NCI-H1105 treated with DMSO at 0.1 percent for 48 hours (cell line): ENCODE measurements at regions not wholly inside any gene's neighbourhood (a gene's known extent, or its start where the extent isn't known, plus 50 kb on each side); places are given as distances from the start of the nearest gene placed in this dataset.
"Not testable (repeated sequence)": the region's sequence is repeated elsewhere in the genome, so short reads cannot be mapped to it uniquely, and the experiment has no call there.

Source experiments
- DNase-seq: peaks from one replicate; lab custom pipeline; 2025; lab: John Stamatoyannopoulos, UW

DNA sequence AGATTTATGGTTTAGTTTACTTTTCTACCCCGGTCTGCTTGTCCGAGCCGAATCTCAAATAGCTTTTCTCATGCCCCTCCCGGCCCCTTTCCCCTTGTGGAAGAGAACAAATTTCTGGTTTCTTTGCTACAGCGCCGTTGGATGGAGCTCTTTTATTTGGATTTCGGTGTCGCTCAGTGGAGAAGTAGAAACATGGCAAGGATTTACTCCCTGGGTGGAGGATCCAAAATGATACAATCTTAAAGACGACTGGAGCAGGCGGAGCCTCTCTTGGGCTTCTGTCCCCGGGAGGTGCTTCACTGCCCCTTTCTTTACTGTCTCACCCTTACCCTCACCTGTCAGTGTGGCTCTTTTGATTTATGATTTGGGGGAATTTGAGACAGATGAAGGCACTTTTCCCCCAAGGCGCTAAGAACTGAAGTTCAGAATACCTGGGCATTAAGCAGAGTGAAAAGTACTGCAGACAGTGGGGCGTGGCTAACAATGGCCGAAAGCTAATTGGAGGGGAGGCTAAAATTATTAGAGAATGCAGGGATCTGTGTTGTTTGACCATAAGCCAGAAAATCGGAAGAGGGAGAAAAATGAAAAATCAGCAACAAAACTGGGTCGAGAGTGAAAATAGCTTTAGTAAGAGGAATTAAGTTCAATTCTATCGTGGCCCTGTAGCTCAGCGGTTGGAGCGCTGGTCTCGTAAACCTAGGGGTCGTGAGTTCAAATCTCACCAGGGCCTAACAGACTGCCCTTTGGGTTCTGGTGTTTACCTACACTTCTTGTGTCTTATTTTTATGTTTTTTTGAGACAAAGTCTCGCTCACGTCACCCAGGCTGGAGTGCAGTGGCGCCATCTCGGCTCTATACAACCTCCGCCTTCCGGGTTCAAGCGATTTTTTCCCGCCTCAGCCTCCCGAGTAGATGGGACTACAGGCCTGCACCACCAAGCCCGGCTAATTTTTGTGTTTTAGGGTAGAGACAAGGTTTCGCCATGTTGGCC is 145.1 kb upstream of the ZNF184 start:
- peak; percentile 51 for DNase-seq

DNA sequence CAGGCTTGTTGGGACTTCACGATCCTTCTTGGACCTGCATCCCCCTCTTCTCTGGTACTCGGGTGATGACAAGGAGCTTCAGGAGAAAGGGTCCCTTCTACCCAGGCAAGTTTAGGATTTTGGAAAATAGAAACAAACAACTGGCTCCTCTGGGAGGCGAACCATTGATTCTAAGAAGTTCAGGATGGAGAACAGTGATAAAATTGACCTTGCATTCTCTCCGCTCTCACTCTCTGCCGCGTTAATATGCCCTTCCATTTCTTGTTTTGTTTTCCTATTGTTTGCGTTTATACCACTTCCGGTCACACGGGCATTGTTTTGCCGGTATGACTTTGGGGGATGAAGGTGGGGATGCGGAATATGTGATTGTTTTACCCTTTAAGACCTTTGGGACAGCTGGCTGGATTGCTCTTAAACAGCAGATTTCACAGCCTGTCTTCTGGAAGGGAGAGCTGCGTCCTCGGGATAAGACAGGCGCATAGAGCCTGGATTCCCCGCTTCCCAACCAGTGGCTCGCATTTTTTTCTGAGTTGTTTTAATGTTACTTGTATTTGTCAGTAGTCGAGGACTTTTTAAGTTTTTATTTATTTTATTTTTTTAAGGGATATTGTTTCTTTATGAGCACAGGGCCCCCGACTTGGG is 144.3 kb upstream of the ZNF184 start:
- DNase-seq: peak; percentile 58

DNA sequence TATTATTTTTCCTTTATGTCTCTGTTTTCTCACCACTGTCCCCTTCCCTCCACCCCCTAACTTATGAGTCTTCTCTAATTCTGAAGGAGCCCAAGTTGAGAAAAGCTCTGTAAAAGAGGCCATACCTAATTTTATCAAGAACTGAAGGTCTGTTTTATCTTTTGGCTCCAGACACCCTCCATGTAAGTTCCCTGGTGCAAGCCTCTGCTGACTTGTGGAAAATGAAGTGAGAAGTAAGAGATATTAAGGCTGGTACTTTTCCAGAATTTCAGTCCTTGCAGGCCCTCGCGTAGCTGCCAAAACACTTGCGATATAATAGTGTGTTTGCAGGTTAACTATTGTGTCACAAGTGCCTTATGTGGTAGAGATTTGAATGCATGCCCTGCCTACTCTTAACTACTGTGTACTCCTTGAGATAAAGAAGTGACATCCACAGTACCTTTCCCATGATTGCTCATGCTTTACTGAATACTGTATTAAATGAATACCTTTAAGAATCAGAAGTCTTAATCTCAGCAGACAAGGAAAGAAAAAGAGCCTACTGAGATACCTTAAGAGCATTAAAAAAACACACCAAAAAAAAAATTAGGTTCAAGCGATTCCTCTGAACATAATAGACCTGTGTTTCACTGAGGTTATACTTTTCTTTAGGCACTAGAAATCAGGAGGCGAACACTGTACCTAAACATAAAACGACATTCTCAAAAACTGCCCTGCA is 143.6 kb upstream of the ZNF184 start:
- DNase-seq: peak; percentile 1

DNA sequence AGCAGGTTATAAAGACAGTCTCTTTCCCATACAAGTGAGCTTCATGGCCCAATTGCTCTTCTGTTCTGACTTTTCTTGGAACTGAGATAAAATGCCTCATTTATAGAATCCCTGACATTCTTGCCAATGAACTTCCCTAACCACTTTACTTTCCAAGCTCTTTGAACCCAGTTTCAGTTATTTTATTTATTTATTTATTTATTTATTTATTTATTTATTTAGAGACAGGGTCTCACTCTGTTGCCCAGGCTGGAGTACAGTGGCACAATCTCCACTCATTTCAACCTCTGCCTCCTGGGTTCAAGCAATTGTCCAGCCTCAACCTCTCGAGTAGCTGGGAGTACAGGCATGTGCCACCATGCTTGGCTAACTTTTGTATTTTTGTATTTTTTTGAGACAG is 138.5 kb upstream of the ZNF184 start:
- DNase-seq: no peak

DNA sequence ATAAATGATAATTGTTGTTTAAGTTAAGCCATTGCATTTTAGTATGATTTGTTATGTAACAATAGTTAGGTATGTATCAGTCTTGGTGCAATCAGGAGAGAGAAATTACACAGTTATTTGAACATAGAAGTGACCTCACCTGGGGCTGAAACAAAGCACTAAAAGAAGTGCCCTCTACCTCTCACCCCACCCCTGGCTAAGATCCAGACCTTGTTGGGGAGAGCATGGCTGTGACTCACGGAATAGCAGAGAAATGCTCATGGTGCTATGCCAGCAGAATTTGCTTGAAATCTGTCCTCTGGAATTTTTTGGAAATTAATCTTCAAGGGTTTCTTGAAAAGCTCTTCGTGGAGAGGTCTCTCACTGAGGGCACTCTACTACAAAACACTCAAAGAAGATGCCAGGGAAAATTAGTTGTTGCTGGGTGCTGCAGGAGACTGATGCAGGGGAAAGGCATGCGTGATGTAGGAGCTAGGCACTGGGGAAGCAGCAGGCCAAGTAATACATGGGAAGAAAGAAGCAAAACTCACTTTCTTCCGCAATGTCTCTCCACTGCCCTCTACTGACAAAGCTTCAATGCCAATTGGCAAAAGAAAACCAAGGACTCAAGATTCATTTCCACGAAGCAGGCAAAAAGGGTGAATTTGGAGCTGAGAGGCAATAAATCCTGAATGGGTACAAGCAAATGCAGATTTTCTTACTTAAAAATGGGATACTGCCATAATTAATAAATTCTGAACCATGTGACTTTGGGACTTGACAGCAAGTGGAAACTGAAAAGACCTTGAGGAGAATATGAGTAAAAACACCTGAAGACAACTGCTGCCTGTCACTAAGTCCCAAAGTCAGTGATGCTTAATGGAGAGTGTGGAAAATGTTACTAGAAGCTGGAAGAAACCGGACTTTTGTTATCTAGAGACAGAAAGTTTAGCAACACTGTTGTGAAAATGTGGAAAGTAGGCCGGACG is 136.3 kb upstream of the ZNF184 start:
- DNase-seq: peak; percentile 38

DNA sequence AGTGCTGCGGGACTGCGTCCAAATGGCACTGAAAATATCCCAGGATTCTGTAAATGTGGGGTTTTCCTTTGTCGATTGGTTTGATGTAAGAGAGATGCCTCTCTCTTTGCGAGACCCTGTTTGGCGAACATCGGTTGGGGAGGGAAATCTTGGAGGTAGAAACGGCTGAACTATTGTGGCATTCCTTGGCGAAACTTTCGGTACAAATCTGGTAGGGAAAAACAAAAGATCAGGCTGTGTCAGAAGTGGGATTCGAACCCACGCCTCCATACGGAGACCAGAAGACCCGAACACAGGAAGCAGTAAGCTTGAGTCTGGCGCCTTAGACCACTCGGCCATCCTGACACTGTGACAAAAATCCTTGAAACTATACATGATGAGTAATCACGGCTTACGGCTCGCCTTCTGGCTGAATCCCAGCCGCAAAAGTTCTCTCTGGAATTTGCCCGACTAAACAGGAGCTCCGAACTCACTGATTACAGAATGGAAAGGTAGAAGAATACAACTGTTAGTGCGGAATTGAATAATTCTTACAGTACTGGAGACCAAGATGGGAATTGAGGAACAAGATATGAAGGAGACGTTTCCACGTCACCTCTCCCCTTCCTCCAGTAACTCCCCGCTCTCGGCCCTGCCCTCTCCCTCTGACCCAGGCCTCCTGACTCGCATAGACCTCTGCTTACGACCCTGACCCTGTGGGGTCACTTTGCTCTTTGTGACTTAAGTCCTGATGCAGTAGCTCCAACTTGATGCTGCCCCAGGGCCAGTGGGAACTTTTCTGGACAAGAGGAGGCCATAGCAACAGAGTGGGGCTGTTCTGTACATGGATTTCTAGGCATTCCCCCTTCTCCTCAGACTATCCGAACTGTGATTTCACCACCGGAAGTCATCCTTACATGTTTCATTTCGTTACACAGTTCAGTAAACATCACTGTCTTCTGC is 132.8 kb upstream of the ZNF184 start:
- DNase-seq: no peak

DNA sequence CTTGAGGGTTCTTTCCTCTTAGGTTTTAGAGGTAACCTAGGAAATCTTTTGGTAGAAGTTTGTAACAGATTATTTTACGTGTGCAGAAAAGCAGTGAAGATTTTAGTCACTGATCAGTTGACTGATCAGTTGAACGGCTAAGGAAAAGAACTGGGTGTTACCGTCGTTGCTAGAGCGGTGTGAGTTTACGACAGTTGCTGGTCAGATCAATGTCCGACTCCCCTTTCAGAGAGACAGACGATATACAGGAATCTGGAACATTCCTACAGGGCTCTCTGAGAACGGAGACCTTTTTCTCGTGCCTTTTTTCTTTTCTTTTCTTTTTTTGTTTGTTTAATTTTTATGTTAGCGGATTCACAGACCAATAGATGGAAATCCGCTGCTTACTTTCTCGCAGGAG is 132.1 kb upstream of the ZNF184 start:
- DNase-seq: no peak

DNA sequence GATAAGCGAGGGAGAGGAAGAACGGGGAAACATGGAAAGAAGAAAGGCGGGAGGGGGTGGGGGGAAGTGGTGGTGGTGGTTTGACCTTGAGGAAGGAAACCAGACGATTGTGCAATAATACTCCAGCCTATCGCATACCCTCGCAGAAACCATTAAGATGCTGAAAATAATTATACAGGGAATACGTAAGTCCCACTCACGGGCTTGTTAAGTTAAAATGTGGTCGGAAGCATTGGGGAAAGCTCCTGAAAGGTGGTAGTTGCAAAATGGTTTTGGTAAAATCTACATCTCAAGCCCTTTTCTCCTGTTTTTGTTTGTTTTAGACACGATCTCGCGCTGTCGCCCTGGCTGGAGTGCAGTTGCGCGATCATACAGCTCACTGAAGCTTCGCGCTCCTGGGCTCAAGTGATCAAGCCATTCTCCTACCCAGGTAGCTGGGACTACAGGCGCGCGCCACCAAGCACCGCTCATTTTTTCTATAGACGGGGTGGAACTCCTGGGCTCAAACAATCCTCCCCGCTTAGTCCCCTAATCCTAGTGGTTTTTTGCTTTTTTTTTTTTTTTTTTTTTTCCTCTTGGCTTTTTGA is 128.9 kb upstream of the ZNF184 start:
- DNase-seq: peak; percentile 42

DNA sequence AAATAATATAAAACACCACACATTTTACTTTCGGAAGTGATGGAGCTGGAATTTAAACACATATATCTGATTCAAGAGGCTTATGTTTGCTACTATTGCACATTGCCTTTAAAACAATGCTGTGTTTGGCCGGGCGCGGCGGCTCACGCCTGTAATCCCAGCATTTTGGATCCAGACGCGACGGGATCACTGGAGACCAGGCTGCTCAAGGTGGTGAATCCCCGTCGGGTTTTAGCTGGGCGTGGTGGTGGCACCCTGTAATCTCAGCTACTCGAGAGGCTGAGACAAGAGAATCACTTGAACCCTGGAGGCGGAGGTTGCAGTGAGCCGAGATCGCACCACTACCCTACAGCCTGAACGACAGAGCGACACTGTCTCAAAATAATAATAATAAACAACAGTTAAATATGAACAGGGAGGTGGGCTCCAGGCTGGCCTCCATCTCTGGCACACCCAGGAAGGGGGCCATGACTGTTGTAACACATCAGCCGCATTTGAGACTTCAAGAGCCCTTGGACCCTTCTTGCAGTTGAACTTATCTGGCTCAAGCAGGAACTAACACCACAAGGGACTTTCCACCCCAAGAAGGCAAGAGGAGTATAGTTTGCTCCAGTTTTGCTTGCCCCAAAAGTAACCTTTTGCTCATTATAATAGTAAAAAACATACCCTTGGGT is 127.1 kb upstream of the ZNF184 start:
- no peak for DNase-seq

DNA sequence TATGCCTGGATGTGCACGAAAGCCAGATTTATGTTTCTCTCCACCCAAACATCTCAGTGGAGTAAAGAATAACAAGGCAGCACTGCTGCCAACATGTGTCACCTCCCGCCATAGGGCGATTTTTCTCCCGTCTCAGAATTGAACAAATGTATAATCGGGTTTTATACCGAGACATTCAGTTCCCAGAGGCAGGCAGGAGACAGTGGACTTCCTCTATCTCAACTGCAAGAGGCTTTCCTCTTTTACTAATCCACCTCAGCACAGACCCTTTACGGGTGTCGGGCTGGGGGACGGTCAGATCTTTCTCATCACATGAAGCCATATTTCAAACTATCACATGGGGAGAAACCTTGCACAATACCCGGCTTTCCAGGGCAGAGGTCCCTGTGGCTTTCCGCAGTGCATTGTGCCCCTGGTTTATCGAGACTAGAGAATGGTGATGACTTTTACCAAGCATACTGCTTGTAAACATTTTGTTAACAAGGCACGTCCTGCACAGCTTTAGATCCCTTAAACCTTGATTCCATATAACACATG is 124.2 kb upstream of the ZNF184 start:
- DNase-seq: not testable (repeated sequence)

DNA sequence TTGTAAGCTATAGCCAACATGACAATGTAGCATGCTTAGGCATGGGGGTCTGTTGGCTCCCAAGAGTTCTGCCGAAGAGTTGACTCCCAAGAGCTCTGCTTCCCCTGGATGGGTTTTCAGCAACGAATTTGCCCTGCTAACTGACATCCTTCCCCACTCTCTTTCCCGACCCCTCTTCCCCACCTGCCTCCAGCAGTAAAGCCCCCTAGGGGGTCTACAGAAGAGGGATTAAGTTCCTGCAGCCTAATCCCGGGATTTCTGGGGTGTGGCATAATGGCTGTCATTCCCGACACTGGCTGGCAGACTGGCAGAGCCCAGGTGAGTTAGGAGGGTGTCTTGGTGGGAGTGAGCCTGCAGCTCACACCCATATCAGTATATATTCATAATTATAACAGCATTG is 121.0 kb upstream of the ZNF184 start:
- no peak for DNase-seq

DNA sequence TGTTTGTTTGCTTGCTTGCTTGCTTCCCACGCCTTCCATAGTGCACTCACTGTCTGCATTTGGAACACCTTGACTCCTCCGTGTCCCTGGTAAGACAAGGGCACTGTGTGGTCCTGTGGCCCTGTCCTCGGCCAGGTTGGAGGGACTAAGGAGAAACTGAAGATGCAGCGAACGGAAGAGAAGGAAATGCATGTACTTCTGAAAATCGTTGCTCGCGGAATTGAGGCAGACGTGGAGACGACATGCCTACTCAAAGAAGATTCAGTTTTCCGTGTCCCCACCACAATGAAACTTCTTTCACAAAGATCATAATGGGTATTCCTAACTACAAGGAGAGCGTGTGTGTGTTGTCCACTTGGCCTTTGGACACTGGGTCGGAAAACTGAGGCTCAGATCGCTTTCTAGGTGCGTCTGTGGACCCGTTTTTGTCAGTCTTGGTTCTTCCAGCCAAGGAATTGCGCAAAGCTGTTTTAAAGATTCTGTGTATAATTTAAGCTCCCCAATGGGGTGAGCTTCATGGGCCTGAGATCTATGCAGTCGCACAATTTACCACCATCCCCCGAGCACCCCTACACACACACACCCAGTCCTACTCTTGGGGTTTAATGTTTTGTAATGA is 120.4 kb upstream of the ZNF184 start:
- no peak for DNase-seq

DNA sequence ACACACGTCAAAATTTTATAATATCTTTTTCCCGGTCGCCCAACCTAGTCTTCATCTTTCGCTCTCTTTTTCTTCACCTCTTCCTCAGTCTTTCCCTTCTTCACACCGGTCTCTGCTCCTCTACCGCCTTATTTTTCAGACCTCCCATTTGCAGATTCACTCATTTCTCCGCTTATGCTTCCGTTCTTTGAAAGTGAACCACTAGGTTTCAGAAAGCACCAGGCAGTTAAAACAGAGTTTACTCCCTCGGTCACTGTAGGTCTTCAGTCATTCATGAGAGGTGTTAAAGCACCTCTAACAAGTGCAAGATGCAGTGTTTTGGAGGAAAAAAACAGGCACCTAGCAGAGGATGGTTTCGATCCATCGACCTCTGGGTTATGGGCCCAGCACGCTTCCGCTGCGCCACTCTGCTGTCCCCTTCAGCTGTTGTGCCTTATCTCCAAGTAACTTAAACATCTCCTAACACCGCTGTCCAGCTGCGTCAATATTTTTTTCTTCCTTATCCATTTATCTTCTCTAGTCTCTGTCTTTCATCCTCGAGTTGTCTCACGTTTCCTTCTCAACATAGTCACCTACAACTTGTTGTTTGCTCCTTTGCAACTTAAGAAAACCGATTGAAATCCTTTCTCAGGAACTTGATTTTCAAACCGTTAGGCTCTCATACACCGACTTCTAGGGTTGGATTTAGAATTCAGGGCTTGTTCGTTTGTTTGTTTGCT is 119.7 kb upstream of the ZNF184 start:
- peak; percentile 82 for DNase-seq

DNA sequence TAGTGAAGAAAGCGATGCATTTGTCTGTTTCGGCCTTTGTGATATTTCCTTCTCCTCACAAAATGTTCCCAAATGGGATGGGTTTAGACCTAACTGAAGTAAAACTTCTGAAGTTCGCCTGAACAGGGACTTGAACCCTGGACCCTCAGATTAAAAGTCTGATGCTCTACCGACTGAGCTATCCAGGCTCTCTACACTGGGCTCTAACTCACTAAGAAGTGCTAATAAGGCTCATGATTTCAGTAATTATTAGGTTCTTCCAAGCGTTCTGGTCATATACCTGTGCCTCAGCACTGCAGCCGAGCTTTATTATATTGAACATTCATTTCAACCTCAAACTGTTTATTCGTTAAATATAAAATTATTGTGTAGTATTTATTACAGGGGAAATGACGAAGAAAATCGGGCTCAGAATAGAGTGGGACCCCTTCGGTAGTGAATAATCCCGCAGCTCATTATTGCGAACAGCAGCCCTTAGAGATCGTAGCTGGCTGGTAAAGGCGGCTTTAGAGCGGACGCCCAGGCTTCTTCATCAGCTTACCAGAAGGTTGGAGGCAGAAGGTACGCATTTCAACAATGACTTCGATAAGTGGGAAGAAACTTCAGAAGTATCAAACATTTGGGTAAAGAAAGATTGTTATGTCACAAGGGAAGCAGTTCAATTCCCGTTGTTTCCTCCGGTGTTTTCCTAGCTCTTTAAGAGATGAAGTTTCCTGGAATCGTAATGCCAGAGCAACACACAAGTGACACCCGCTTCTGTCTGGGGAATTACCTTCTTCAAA is 119.0 kb upstream of the ZNF184 start:
- peak; percentile 79 for DNase-seq

DNA sequence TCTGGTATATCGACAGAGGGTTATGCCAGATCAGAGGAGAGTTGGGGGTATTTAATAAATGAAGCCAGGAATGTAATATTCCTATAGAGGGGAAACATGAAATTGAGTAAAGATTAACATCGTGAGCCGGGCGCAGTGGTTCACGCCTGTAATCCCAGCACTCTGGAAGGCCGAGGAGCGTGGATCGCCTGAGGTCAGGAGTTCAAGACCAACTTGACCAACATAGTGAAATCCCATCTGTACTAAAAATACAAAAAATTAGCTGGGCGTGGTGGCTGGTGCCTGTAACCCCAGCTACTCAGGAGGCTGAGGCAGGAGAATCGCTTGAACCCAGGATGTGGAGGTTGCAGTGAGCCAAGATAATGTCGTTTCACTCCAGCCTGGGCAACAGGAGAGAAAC is 112.4 kb upstream of the ZNF184 start:
- DNase-seq: not testable (repeated sequence)

DNA sequence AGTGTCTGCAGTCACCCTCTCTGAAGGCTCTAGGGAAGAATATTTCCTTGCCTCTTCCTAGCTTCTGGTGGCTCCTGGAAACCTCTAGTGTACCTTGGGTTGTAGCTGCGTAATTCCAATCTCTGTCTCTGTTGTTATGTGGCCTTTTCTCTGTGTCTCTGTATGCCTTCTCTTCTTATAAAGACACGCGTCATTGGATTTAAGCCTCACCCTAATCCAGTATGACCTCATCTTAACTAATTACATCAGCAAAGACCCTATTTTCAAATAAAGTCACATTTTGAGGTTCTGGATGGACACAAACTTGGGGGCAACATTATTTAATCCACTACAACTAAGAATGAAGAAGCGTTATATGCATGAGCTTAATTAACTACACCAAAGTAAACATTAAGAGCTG is 111.4 kb upstream of the ZNF184 start:
- no peak for DNase-seq
